ENCODE measurements at regions not wholly inside any gene's neighbourhood (a gene's known extent, or its start where the extent isn't known, plus 50 kb on each side); places are given as distances from the start of the nearest gene placed in this dataset.
"Not testable (repeated sequence)": the region's sequence is repeated elsewhere in the genome, so short reads cannot be mapped to it uniquely, and the experiment has no call there.

GRCh38 chr20:30894707-30895353 is 362.6 kb upstream of the DEFB115 start:
- not testable (repeated sequence) for TF ChIP-seq CTCF (conservative IDR thresholded peaks at IDR 0.05); EZH2 (IDR thresholded peaks at IDR 0.05; ENCODE audit: low read depth)

Measured in PC-9 (cell line).